Neural cell (in vitro differentiated cells): ENCODE measurements at regions not wholly inside any gene's neighbourhood (a gene's known extent, or its start where the extent isn't known, plus 50 kb on each side); places are given as distances from the start of the nearest gene placed in this dataset.

ENCODE experiments used
- H2AFZ ChIP-seq: fragments of 200-600, 300-800 bp; sonication (generic), shearing (Covaris generic); 2 replicates; pipeline ENCODE4 v1.6.0; 2014; ENCODE audit warnings: low read depth, mild to moderate bottlenecking, antibody characterized with exemption, low read length, moderate library complexity
- H3F3A ChIP-seq: fragments of 200-600 bp; shearing (Covaris generic); 2 replicates; pipeline ENCODE4 v1.6.1; 2016; ENCODE audit warnings: mild to moderate bottlenecking, moderate library complexity, mixed read lengths, antibody characterized with exemption, low read length; ENCODE audit not compliant: insufficient read depth, poor library complexity, severe bottlenecking
- H3K27ac ChIP-seq: fragments of 200-600, 300-800 bp; sonication (generic), shearing (Covaris generic); 2 replicates; pipeline ENCODE4 v1.5.1; 2014; ENCODE audit warnings: mild to moderate bottlenecking, low read length, moderate library complexity
- H3K27me3 ChIP-seq: fragments of 300-800, 200-600 bp; sonication (generic), shearing (Covaris generic); 2 replicates; pipeline ENCODE4 v1.6.0; 2014; ENCODE audit warnings: mild to moderate bottlenecking, low read depth, low read length, moderate library complexity; ENCODE audit not compliant: insufficient read depth
- H3K36me3 ChIP-seq: fragments of 300-800, 200-600 bp; sonication (generic), shearing (Covaris generic); 2 replicates; pipeline ENCODE4 v1.5.1; 2014; ENCODE audit warnings: mild to moderate bottlenecking, antibody characterized with exemption, low read length, moderate library complexity; ENCODE audit not compliant: insufficient read depth
- H3K4me2 ChIP-seq: fragments of 300-800, 200-600 bp; sonication (generic), shearing (Covaris generic); 2 replicates; pipeline ENCODE4 v1.6.0; 2014; ENCODE audit warnings: mild to moderate bottlenecking, low read length
- H3K4me3 ChIP-seq: fragments of 300-800, 200-600 bp; sonication (generic), shearing (Covaris generic); 2 replicates; pipeline ENCODE4 v1.5.1; 2014; ENCODE audit warnings: mild to moderate bottlenecking, low read length, moderate library complexity
- H3K79me2 ChIP-seq: fragments of 200-600 bp; shearing (Covaris generic); replicated peaks from 2 replicates; pipeline ENCODE4 v1.6.0; 2014; ENCODE audit warnings: mild to moderate bottlenecking, low read length, moderate library complexity; ENCODE audit not compliant: insufficient read depth
- H3K9ac ChIP-seq: fragments of 300-800, 200-600 bp; sonication (generic), shearing (Covaris generic); 2 replicates; pipeline ENCODE4 v1.6.1; 2016; ENCODE audit warnings: mild to moderate bottlenecking, low read length, mixed read lengths
- H3K9me2 ChIP-seq: fragments of 200-600 bp; shearing (Covaris generic); 2 replicates; pipeline ENCODE4 v1.6.1; 2016; ENCODE audit warnings: mild to moderate bottlenecking, low read length, mixed read lengths; ENCODE audit not compliant: insufficient read depth
- H3K9me3 ChIP-seq: fragments of 200-600, 300-800 bp; sonication (generic), shearing (Covaris generic); 2 replicates; pipeline ENCODE4 v1.6.1; 2016; ENCODE audit warnings: mild to moderate bottlenecking, mixed run types, low read length, moderate library complexity, mixed read lengths
- H4K20me1 ChIP-seq: fragments of 200-600 bp; shearing (Covaris generic); 2 replicates; pipeline ENCODE4 v1.6.1; 2016; ENCODE audit warnings: mild to moderate bottlenecking, mixed run types; ENCODE audit not compliant: insufficient read depth
- CTCF ChIP-seq: fragments of 450-650 bp; IDR thresholded peaks from 2 replicates; pipeline ENCODE4 v1.5.1; 2014; ENCODE audit warnings: antibody characterized with exemption, mild to moderate bottlenecking, moderate library complexity; ENCODE audit not compliant: poor library complexity, severe bottlenecking
- EP300 ChIP-seq: fragments of 450-650 bp; conservative IDR thresholded peaks from 2 replicates; pipeline ENCODE4 v1.6.1; 2014; ENCODE audit warnings: antibody characterized with exemption, mild to moderate bottlenecking, moderate library complexity; ENCODE audit not compliant: poor library complexity, severe bottlenecking
- EZH2 ChIP-seq: fragments of 200-600, 300-800 bp; shearing (Covaris generic), sonication (generic); IDR thresholded peaks from 2 replicates; pipeline ENCODE4 v1.6.1; 2014; ENCODE audit warnings: antibody characterized with exemption, low read length, borderline replicate concordance, mild to moderate bottlenecking; ENCODE audit not compliant: insufficient read depth, poor library complexity, severe bottlenecking
- MXI1 ChIP-seq: fragments of 450-650 bp; conservative IDR thresholded peaks from 2 replicates; pipeline ENCODE4 v1.6.1; 2014; ENCODE audit warnings: antibody characterized with exemption, mild to moderate bottlenecking; ENCODE audit not compliant: poor library complexity, severe bottlenecking
- POLR2AphosphoS5 ChIP-seq: IDR thresholded peaks from 2 replicates; pipeline ENCODE4 v1.6.1; 2012
- RAD21 ChIP-seq: fragments of 450-650 bp; conservative IDR thresholded peaks from 2 replicates; pipeline ENCODE4 v1.6.1; 2014; ENCODE audit warnings: antibody characterized with exemption, mild to moderate bottlenecking, moderate library complexity
- SMC3 ChIP-seq: fragments of 450-650 bp; conservative IDR thresholded peaks from 2 replicates; pipeline ENCODE4 v1.6.1; 2014; ENCODE audit warnings: antibody characterized with exemption, mild to moderate bottlenecking, moderate library complexity; ENCODE audit not compliant: poor library complexity
- TAF1 ChIP-seq: IDR thresholded peaks from 2 replicates; pipeline ENCODE4 v1.6.1; 2012; ENCODE audit warnings: low read depth
- TF ChIP-seq, protein P1 (sequence below): IDR thresholded peaks from 2 replicates; pipeline ENCODE4 v1.6.1; 2012; ENCODE audit warnings: borderline replicate concordance

DNA sequence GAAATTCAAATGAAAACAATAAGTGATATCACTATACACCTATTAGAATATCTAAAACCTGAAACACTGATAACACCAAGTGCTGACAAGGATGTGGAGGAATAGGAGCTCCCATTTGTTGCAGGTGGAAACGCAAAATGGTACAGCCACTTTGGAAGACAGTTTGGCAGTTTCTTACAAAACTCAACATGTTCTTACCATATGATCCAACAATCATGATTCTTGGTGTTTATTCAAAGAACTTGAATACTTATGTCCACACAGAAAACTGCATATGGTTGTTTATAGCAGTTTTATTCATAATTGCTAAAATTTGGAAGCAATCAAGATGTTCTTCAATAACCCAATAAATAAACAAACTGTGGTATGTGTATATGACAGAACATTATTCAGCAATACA is 107.9 kb downstream of the FHDC1 start:
- TF ChIP-seq, protein P1, sequence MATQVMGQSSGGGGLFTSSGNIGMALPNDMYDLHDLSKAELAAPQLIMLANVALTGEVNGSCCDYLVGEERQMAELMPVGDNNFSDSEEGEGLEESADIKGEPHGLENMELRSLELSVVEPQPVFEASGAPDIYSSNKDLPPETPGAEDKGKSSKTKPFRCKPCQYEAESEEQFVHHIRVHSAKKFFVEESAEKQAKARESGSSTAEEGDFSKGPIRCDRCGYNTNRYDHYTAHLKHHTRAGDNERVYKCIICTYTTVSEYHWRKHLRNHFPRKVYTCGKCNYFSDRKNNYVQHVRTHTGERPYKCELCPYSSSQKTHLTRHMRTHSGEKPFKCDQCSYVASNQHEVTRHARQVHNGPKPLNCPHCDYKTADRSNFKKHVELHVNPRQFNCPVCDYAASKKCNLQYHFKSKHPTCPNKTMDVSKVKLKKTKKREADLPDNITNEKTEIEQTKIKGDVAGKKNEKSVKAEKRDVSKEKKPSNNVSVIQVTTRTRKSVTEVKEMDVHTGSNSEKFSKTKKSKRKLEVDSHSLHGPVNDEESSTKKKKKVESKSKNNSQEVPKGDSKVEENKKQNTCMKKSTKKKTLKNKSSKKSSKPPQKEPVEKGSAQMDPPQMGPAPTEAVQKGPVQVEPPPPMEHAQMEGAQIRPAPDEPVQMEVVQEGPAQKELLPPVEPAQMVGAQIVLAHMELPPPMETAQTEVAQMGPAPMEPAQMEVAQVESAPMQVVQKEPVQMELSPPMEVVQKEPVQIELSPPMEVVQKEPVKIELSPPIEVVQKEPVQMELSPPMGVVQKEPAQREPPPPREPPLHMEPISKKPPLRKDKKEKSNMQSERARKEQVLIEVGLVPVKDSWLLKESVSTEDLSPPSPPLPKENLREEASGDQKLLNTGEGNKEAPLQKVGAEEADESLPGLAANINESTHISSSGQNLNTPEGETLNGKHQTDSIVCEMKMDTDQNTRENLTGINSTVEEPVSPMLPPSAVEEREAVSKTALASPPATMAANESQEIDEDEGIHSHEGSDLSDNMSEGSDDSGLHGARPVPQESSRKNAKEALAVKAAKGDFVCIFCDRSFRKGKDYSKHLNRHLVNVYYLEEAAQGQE = no peak
- TF ChIP-seq EZH2 = no peak
- no peak for TF ChIP-seq TAF1
- TF ChIP-seq RAD21 = no peak
- H3K9me2 ChIP-seq = no peaks in the 10 kb centered on the region

GRCh38 chr4:153045111-153045982 is 109.2 kb downstream of the FHDC1 start:
- H4K20me1 ChIP-seq = no peaks in the 10 kb centered on the region
- H3K27me3 ChIP-seq = no peaks in the 10 kb centered on the region
- no peak overlapping the region for H3K9ac ChIP-seq
- no peak overlapping the region for H3K4me3 ChIP-seq
- no peaks in the 10 kb centered on the region for H3F3A ChIP-seq
- no peaks in the 10 kb centered on the region for H3K36me3 ChIP-seq
- H3K9me3 ChIP-seq = no peaks in the 10 kb centered on the region
- no peak for TF ChIP-seq TAF1
- no peak for TF ChIP-seq SMC3
- TF ChIP-seq, protein P1 = no peak
- TF ChIP-seq MXI1 = no peak
- TF ChIP-seq RAD21 = no peak
- TF ChIP-seq EZH2 = no peak
- TF ChIP-seq CTCF = no peak
- TF ChIP-seq EP300 = no peak
- no peak for TF ChIP-seq POLR2AphosphoS5
- H3K27ac ChIP-seq = no peak overlapping the region
- no peaks in the 10 kb centered on the region for H3K79me2 ChIP-seq
- no peaks in the 10 kb centered on the region for H3K9me2 ChIP-seq
- H2AFZ ChIP-seq = no peak overlapping the region
- H3K4me2 ChIP-seq = no peak overlapping the region

More for the DNA sequence above, 107.9 kb downstream of the FHDC1 start:
- Histone ChIP-seq H3K36me3 (no peaks in the 10 kb centered on the region), H2AFZ (no peak overlapping the region), H3K27ac (no peak overlapping the region), H3K79me2 (no peaks in the 10 kb centered on the region), H3K4me3 (no peak overlapping the region), H3K9me3 (no peaks in the 10 kb centered on the region), H3K4me2 (no peak overlapping the region), H4K20me1 (no peaks in the 10 kb centered on the region), H3F3A (no peaks in the 10 kb centered on the region), H3K9ac (no peak overlapping the region), H3K27me3 (no peaks in the 10 kb centered on the region)
